ENCODE measurements at regions not wholly inside any gene's neighbourhood (a gene's known extent, or its start where the extent isn't known, plus 50 kb on each side); places are given as distances from the start of the nearest gene placed in this dataset.

- intact Hi-C loops (cut with micrococcal nuclease; ENCODE audit: unreplicated experiment) = no loop called here
- TF ChIP-seq EZH2 (IDR thresholded peaks at IDR 0.05; ENCODE audit: borderline replicate concordance, low read depth, low read length, poor library complexity, severe bottlenecking) (no peak), CTCF (conservative IDR thresholded peaks at IDR 0.05; ENCODE audit: low read depth, low read length) (no peak)
- Histone ChIP-seq H3K4me3 (ENCODE audit: low read depth, low read length, poor library complexity, severe bottlenecking) (no peak overlapping the region), H3K36me3 (ENCODE audit: insufficient read depth, low read length, poor library complexity, severe bottlenecking) (no peaks in the 10 kb centered on the region), H3K27me3 (replicated peaks; ENCODE audit: insufficient read depth, low read depth, low read length, poor library complexity) (peaks cover 8% of the 10 kb centered on the region), H3K27ac (ENCODE audit: low read depth, low read length, poor library complexity, severe bottlenecking) (no peak overlapping the region), H3K4me1 (ENCODE audit: insufficient read depth, low read length, poor library complexity, severe bottlenecking) (no peaks in the 10 kb centered on the region), H3K9me3 (ENCODE audit: low read depth, low read length, poor library complexity, severe bottlenecking) (no peaks in the 10 kb centered on the region)
- no peak for DNase-seq (ENCODE audit: low spot score)
- no TSS peak for BruUV-seq (replicated peaks)
- ChIA-PET CTCF (no interaction called here), POLR2A (ENCODE audit: low non-redundant PET) (no interaction called here)
These were observed 87.0 kb upstream of the NDP start for GRCh38 chrX:44060221-44060620.

- Histone ChIP-seq H3K27me3 (replicated peaks; ENCODE audit: insufficient read depth, low read depth, low read length, poor library complexity) (peaks cover 8% of the 10 kb centered on the region), H3K4me3 (ENCODE audit: low read depth, low read length, poor library complexity, severe bottlenecking) (no peak overlapping the region), H3K27ac (ENCODE audit: low read depth, low read length, poor library complexity, severe bottlenecking) (no peak overlapping the region), H3K4me1 (ENCODE audit: insufficient read depth, low read length, poor library complexity, severe bottlenecking) (no peaks in the 10 kb centered on the region), H3K36me3 (ENCODE audit: insufficient read depth, low read length, poor library complexity, severe bottlenecking) (no peaks in the 10 kb centered on the region), H3K9me3 (ENCODE audit: low read depth, low read length, poor library complexity, severe bottlenecking) (no peaks in the 10 kb centered on the region)
- intact Hi-C loops (cut with micrococcal nuclease; ENCODE audit: unreplicated experiment) = no loop called here
- no peak for DNase-seq (ENCODE audit: low spot score)
- TF ChIP-seq CTCF (conservative IDR thresholded peaks at IDR 0.05; ENCODE audit: low read depth, low read length) (no peak), EZH2 (IDR thresholded peaks at IDR 0.05; ENCODE audit: borderline replicate concordance, low read depth, low read length, poor library complexity, severe bottlenecking) (no peak)
- ChIA-PET CTCF (no interaction called here), POLR2A (ENCODE audit: low non-redundant PET) (no interaction called here)
- no TSS peak for BruUV-seq (replicated peaks)
These were observed 85.1 kb upstream of the NDP start for GRCh38 chrX:44058339-44058738.

- H3K27me3 ChIP-seq (replicated peaks; ENCODE audit: insufficient read depth, low read depth, low read length, poor library complexity) = peaks cover 8% of the 10 kb centered on the region
- no peak for DNase-seq (ENCODE audit: low spot score)
- no peak overlapping the region for H3K4me3 ChIP-seq (ENCODE audit: low read depth, low read length, poor library complexity, severe bottlenecking)
- H3K9me3 ChIP-seq (ENCODE audit: low read depth, low read length, poor library complexity, severe bottlenecking) = no peaks in the 10 kb centered on the region
- no peaks in the 10 kb centered on the region for H3K4me1 ChIP-seq (ENCODE audit: insufficient read depth, low read length, poor library complexity, severe bottlenecking)
- CTCF ChIA-PET = interaction anchor here (0.9 kb wide), 1 partner anchor 97 kb away, joined by 3 read pairs; no protein-coding TSS in a partner anchor
- TF ChIP-seq CTCF (conservative IDR thresholded peaks at IDR 0.05; ENCODE audit: low read depth, low read length) (no peak), EZH2 (IDR thresholded peaks at IDR 0.05; ENCODE audit: borderline replicate concordance, low read depth, low read length, poor library complexity, severe bottlenecking) (no peak)
- no TSS peak for BruUV-seq (replicated peaks)
- H3K36me3 ChIP-seq (ENCODE audit: insufficient read depth, low read length, poor library complexity, severe bottlenecking) = no peaks in the 10 kb centered on the region
- H3K27ac ChIP-seq (ENCODE audit: low read depth, low read length, poor library complexity, severe bottlenecking) = no peak overlapping the region
- POLR2A ChIA-PET (ENCODE audit: low non-redundant PET) = no interaction called here
- intact Hi-C loops (cut with micrococcal nuclease; ENCODE audit: unreplicated experiment) = no loop called here
These were observed 82.4 kb upstream of the NDP start for GRCh38 chrX:44055638-44056037.
